GM19468 (cell line): ENCODE measurements at regions not wholly inside any gene's neighbourhood (a gene's known extent, or its start where the extent isn't known, plus 50 kb on each side); places are given as distances from the start of the nearest gene placed in this dataset.

ENCODE experiments used
- ATAC-seq: cut with Tn5 transposase; IDR thresholded peaks from one replicate; pipeline ENCODE4 v1.9.1; 2021; ENCODE audit warnings: mild to moderate bottlenecking, moderate library complexity, moderate number of reproducible peaks; ENCODE audit not compliant: unreplicated experiment; ENCODE audit errors: extremely low read depth

DNA sequence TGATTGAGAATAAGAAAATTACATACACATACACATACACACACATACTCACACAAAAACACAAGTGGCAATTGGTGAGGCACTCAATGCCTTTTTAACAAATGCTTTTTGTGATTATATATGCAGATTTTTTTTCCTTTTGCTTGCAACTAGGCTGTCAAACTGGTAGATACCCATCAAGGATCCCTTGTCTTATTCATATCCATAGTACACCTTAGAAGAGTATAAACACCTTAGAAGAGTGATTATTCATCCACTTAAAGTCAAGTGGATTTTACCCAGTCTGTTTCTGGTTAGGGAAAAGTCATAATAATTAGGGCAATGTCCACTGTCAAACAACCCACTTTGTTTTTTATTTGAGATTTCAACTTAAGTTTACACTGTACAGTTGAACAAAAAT, 1773.4 kb upstream of the MIR17HG start:
- ATAC-seq = no peak

DNA sequence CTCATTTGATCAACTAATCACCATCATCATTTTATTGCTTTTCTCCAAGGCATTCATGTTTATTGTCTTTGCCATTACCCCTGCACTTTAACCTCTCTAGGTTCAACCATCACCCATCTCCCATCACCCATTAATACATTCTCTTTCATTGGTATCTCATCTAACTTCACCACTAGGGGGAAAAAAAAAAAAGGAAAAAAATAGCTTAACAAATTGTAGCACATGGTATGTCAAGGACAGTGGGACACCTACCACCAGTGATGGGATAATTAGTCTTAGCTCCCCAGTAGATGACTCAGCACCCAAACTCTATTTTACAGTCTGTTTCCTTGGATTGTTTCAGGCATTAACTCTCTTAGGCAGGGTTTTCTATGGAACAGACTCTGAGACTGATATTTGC, 1770.2 kb upstream of the MIR17HG start:
- no peak for ATAC-seq

DNA sequence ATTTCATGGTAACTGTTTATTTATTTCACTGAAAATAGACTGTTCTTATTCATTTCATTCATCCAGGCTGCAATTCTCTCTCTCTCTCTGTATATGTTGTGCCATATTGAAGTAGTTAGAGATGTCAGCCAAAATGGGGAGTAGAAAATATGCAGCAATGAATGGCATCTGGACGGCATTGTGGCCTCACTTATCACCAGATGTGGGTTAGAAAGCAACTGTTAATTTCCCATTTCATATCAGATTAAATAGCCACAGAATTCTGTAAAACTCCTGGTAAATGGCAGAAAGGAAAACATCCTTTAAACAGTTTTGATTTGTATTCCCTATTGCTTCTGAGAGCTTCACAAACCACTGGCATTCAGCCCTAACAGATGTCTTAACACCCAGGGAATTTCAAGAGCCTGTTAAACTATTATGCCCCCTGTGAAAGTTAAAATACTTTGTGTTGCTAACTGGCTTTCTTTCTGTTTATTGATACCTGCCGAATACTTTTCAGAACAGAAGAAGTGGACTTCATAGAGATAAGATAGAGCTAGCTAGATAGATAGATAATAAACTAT, 1763.3 kb upstream of the MIR17HG start:
- ATAC-seq = no peak

DNA sequence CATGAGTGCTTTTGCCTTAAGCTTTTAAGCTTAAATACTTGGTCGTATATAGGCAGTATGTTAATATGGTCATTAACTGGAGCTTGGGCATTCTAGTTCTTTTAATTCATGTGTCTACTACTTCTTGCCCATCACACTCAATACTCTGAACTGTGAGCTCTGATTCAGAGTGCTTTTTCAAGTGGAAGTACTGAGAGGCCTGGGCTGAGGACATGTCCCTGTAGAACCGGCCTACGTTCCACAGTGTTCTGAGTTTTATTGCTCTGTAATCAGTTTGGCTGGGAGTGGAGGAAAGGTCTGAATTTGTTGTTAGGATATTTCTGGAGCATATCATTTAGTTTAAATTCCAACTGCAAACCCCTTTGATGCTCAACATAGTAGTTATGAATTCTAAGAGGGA, 1744.8 kb upstream of the MIR17HG start:
- ATAC-seq = no peak

DNA sequence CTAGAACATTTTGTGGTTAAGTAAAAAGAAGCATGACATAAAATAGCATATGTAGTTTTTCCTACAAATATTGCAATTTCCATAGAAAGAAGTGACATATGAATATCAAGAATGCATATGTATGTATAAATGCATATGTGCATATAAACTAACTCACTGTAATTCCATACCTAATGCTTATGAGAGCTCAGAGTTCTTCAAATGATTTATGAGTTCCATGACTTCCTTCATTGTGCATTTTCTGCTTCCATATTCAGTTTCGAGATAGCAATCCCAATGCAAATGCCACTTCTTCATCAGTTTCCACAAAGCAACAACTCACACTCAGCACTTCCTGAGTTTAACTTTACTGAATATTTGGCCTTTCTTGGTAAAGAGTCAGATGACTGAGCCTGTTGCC, 1744.3 kb upstream of the MIR17HG start:
- ATAC-seq = no peak

DNA sequence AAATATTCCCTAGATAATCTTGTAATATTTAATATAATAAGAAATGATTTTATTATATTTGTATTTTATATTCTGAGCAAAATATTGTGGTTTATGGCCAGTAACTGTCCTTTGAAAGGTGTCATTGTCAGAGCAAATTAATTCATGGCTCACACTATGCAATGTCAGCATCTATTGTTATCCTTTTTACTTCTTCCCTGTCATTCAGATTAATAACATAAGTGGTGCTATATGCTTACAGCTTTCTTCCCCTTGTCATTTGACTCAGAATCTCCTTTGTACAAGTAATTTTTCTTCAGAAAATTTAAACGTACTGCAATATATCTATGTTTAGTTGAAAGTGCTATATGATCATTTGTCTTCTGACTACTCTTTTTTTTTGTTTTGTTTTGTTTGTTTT, 1738.2 kb upstream of the MIR17HG start:
- no peak for ATAC-seq

DNA sequence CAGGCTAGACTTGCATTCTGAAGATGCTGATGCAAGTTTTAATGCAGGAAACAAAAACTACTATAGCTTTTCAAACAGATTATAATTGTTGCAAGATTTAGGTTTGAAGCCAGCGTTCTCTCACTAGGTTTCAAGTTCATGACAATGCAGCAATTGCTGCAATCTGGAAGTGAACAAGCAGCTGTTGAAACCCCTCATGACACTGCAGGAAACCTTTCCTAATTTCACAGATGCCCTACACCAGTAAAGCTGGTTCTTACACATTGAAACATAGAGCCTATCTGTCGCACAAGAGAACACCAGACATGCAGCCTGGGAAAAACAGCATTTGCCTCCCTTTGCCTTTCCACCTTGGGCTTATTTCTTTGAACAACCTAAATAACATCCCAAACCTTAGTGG, 1737.2 kb upstream of the MIR17HG start:
- no peak for ATAC-seq

DNA sequence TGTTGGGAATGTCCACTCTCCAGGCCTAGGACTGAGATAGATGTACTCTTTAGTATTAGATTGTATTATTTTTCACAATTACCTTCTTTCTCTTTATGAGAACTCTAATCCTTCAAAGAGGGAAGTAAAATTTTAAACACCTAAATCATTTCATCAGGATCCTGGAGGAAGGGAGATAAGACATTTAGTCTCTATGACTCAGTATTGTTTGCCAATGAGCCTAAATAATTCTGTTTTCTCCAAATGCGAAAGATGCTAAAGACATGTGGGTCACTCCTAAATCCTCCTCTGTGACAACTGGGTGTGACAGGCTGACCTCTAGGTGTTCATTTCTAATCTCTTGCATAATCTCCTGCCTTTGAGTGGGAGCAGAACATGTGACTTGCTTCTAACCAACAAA, 1736.6 kb upstream of the MIR17HG start:
- no peak for ATAC-seq

DNA sequence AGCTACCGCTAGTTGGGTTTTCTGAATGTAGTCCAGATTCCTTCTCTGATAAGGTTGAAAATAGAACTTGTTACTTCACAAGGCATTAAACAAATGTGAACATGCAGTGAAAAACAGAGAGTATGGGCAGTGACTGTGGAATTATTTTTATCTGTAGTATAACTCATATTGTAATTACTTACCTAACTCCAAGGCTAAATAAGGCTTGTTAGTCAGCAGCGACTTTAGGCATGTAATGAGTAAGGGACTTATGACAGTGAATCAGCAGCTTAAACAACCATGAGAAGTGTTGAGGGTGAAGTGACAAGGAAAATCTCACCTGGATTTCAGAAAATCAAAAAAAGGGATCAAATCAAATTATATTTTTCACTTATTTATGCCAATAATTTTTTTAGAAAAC, 1719.5 kb upstream of the MIR17HG start:
- ATAC-seq = no peak

DNA sequence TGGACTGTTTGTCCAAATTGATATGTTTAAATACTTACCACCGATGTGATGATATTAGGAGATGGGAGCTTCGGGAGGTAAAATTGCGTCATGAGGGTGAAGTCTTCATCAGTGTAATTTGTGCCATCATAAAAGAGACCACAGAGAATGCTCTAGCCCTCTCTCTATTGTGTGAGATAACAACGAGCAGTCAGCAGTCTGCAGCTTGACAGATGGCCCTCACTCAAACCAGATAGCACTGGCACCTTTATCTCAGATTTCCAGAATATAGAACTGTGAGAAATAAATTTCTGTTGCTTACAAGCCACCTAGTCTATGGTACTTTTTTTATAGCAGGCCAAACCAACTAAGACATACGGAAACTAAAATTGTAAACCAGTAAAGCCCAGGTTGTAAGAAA, 1718.9 kb upstream of the MIR17HG start:
- no peak for ATAC-seq

DNA sequence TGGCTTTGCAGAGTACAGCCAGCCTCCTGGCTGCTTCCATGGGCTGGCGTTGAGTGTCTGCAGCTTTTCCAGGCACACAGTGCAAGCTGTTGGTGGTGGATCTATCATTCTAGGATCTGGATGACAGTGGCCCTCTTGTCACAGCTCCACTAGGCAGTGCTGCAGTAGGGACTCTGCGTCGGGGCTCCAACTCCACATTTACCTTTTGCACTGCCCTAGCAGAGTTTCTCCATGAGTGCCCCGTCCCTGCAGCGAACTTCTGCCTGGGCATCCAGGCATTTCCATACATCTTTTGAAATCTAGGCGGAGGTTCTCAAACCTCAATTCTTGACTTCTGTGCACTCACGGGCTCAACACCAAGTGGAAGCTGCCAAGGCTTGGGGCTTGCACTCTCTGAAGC, 1697.3 kb upstream of the MIR17HG start:
- no peak for ATAC-seq

DNA sequence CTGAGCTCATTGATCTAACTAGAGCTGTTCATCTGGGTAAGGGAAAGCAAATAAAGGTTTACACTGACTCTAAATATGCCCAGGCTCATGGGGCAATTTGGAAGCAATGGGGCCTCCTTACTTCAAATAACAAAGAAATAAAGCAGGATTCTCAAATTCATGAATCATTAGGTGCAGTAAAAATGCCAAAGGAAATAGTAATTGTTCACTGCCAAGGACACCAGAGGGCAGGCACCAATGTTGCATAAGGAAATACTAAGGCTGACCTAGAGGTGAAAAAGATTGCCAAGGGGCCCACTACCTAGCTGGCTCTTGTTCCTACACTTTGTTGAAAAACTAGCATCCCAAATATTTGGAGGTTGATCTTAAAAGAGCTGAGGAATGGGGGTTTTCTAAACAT, 1686.7 kb upstream of the MIR17HG start:
- ATAC-seq = no peak

DNA sequence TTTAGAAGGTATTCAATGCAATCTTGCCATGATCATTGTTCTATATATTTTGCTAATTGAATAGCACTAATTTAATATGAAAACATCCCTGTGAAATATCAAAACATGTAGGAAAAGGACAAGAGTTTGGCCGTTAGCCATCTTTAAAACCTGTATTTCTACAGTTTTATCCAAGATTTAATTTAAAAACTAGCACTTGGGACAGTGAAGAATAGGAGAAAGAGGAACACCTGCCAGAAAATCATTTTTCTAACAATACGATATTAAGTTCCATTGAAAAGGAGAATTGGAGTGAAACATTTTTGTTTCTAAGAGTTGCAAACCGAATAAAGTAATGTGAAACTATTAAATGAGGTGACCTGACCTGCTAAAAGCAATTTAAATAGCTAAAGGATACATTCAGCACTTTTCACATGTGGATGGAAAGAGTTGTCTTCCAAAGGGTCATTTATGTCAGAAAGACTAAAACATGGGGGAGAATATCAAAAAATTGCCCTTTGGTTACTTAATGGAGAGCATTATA, 1673.6 kb upstream of the MIR17HG start:
- no peak for ATAC-seq

DNA sequence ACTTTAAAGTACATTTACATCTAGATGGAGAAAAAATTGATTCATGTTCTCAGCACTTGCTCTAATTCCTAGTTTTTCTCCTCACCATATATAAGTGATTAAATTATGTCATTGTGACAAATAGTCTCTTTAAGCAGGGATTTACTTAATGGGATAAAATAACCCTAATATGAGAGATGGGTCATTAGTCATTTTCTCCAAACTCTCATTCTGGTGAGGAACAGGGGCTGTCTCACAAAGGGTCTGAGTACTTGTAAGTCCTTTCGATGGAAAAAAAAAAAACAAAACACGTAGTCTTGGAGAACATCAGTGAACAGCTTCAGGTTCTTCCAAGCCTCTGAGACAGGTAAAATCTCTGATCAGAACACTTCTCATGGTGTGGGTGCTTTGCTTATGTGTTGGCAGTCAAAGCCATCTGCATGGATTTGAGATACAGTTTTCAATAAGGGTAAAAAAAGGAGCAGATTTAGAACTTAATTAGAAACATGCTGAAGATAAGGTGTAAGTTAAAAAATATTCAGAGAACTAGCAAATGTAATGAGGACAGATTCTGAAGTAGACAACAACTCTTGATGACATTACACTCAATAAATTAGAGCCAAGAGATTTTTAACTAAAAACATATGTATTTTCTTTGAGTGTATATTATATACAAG, 1668.9 kb upstream of the MIR17HG start:
- ATAC-seq = no peak

DNA sequence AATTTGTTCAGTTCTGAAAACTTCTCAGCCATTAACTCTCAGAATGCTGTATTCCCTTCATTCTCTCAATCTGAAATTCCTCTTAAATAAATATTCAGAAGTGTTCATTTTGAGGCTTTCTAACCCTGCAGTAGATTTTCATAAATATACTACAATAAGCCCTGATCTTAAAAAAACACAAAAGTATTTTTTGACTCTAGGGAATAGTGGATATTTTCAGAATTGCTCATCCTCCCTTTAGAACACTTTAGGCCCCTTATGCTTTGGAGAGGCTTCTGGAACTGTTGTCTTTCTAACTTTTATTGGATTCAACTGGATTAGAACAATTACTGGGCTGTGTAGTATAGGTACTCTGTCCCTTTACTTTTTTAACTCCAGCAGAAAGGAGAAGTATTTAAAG, 1662.6 kb upstream of the MIR17HG start:
- ATAC-seq = no peak

DNA sequence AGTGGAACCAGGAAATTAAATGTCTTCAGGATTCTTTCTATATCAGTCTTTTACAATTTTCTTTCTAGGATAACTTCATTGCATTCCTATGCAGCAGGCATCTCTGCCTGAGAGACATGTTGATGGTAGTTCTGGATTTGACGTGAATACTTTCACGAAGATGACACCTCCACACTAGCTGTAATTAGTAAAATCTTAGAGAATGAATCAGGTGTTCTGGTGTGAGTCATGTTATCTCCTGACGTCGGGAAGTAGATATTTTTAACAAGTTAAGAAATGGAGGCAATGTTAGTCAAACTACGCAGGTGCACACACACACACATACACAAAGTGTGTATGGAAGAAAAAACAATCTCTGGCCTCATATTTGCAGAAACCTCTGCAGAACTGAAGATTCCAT, 1661.3 kb upstream of the MIR17HG start:
- no peak for ATAC-seq

DNA sequence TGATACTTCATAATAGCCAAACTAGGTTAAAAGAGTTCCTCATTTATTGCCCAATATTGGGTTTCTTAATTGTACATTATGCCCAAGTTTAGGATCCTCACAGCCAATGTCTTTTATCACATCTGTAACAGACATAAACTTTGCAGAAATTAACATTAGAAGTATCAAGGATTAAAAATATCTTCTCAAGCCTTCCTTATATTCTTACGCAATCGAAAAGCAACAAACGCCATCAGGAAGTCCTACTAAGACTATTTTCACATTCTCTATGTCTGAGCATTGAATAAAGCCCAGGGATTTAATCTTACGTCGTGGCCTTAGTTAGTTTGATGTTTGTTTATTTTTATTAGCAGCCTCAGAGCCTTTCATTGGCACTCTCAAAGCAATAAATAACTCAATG, 1660.4 kb upstream of the MIR17HG start:
- no peak for ATAC-seq

DNA sequence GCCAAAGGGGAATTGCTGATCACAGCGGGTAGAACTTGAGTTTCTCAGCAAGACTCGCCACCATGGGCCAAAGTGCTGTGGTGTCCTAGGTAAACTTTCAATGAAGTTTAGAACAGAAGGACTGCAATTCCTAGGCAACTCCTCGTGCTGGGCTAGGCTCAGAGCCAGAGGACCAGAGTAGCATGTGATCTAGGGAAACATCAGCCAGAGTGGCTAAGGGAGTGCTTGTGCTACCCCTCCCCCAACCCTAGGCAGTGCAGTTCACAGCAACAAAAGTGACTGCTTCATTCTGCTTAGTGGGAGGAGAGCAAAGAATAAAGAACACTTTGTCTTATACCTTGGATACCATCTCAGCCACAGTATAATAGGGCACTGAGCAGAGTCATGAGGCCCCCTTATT, 1658.6 kb upstream of the MIR17HG start:
- ATAC-seq = no peak

DNA sequence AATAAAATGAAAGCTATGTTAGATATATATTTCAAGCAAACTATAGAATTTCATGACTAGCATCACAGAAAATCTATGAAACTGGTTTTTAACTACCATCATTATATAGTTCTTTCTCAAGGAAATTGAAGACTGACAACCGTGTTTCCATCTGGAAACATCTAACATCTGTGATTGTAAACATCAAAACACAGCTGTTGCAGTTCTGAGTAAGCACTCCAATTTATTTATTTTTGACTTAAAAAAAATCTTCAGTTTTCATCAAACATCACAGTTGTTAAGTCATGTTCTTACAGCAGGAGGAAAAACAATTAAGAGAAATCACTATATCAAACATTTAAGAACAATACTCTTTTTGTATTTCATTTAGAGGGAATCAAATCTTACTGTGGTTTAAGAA, 1653.0 kb upstream of the MIR17HG start:
- no peak for ATAC-seq

DNA sequence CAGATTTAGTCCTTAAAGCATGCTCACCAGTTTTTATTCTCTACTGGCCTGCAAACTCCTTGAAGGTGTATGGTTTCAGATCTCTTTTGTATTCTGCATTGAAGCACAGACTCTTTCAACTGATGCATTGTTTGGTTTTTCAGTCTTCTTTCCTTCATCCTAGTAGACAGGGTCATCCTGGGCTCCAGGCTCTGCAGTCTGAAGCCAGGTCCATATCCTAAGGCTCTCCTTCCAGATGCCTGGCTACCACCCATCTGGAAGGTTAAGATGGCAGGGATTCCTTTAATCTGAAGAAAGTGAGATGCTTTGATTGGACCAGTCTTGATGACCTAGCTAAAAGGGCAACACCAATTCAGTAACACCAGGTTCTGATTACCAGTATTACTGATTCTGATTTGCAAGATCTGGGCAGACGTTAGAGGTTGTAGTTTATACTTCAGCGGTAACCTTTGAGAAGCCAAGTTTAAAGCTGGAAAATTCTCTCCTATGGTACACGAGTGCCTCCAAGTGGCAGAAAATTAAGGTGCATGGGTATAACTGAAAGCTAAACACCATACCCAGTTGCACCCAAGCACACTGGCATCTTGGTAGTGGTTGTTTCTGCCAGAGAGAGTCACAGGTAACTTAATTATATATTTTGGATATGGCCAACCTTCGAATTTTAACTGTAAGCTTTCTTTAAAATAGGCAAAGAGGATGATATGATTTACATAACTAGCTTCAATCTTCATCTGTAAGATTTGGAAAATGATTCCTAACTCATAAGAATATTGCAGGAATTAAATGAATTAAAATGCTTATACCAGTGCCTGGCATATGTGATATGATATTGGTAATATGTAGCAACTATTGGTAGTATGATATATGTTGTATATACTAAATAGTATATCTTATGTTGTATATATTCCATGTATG, 1651.9 kb upstream of the MIR17HG start:
- peak; percentile 22 for ATAC-seq

DNA sequence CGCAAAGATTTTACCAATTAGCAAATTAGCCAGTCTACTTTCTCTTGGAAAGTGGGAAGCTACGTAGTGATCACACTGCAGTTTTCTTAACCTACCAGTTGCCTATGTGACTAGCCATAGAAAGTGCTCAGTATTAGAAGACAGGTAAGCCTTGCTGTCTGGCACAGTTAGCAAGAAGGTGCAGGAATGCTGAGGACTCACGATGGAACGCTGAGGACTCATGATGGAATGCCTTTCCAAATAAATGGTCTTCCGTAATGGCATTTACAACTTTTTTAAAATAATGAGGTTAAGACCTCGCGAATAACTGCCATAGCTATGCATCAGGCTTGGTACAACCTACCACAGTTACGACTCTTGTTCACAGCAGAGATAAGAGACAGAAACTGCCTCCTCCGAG, 1645.6 kb upstream of the MIR17HG start:
- ATAC-seq = no peak
